H1 (cell line): ENCODE measurements at regions not wholly inside any gene's neighbourhood (a gene's known extent, or its start where the extent isn't known, plus 50 kb on each side); places are given as distances from the start of the nearest gene placed in this dataset.

Source experiments
- CTCF ChIA-PET: fragments of 300-600 bp; sonication (Branson Sonifier 250); formaldehyde crosslinking; loops from one replicate; lab custom pipeline; 2021; ENCODE audit not compliant: partially characterized antibody; lab: Charles Lee
- POLR2A ChIA-PET: fragments of 300-600 bp; sonication (Branson Sonifier 250); formaldehyde crosslinking; loops from one replicate; lab custom pipeline; 2021; ENCODE audit warnings: inconsistent platforms; ENCODE audit not compliant: partially characterized antibody; lab: Charles Lee
- DNase-seq, 2 experiments: peaks; one replicate each; pipeline versions ENCODE4 v3.0.0 to v3.0.0-alpha.2; 2010 to 2022; ENCODE audit warnings: low spot score in 2 of 2, low read depth in 1 of 2, mixed read lengths in 1 of 2
- FAIRE-seq: peaks from 2 replicates; lab custom pipeline; 2011; peaks lifted over from hg19 to GRCh38; lab: Jason Lieb, UNC
- H2AFZ ChIP-seq: 2 replicates; pipeline ENCODE4 v1.8.1; 2012; ENCODE audit warnings: low read length, inconsistent platforms
- H2AK5ac ChIP-seq: 2 replicates; pipeline ENCODE4 v1.6.1; 2013; ENCODE audit warnings: low read depth, low read length
- H2BK120ac ChIP-seq: replicated peaks from 2 replicates; pipeline ENCODE3; 2013; ENCODE audit warnings: low read depth, low read length, inconsistent platforms
- H2BK12ac ChIP-seq: 2 replicates; pipeline ENCODE4 v1.6.1; 2013; ENCODE audit warnings: low read depth, low read length
- H2BK15ac ChIP-seq: 2 replicates; pipeline ENCODE4 v1.6.1; 2013; ENCODE audit warnings: low read length
- H2BK20ac ChIP-seq: 2 replicates; pipeline ENCODE4 v1.6.1; 2013; ENCODE audit warnings: low read length
- H2BK5ac ChIP-seq: 2 replicates; pipeline ENCODE4 v1.6.1; 2013; ENCODE audit warnings: low read depth, low read length
- H3K14ac ChIP-seq: 2 replicates; pipeline ENCODE4 v1.6.1; 2013; ENCODE audit warnings: inconsistent platforms; ENCODE audit not compliant: insufficient read length
- H3K18ac ChIP-seq: 2 replicates; pipeline ENCODE4 v1.6.1; 2013; ENCODE audit warnings: low read length; ENCODE audit errors: extremely low read depth
- H3K23ac ChIP-seq: 2 replicates; pipeline ENCODE4 v1.6.1; 2013; ENCODE audit warnings: inconsistent platforms; ENCODE audit not compliant: insufficient read length
- H3K23me2 ChIP-seq: 2 replicates; pipeline ENCODE4 v1.6.1; 2013; ENCODE audit warnings: low read depth, low read length
- H3K27ac ChIP-seq: 2 replicates; pipeline ENCODE4 v1.6.1; 2011; ENCODE audit warnings: low read depth, low read length, inconsistent platforms
- H3K27me3 ChIP-seq, 4 experiments: replicated peaks in 1 of 4; 1 replicate in 1 of 4; 2 replicates in 3 of 4; pipeline versions ENCODE4 v1.6.1 to v1.8.1; 2011 to 2013; ENCODE audit warnings: low read length in 3 of 4, mild to moderate bottlenecking in 3 of 4, inconsistent platforms in 2 of 4, mixed read lengths in 2 of 4, moderate library complexity in 1 of 4; ENCODE audit not compliant: control insufficient read depth in 3 of 4, insufficient read depth in 3 of 4; ENCODE audit errors: extremely low read depth in 1 of 4
- H3K36me3 ChIP-seq, 4 experiments: 2 replicates each; pipeline versions ENCODE4 v1.6.1 to v1.8.1; 2011 to 2013; ENCODE audit warnings: mild to moderate bottlenecking in 4 of 4, low read length in 3 of 4, moderate library complexity in 2 of 4, control low read depth in 1 of 4, inconsistent platforms in 1 of 4; ENCODE audit not compliant: insufficient read depth in 4 of 4, control insufficient read depth in 2 of 4
- H3K4ac ChIP-seq: replicated peaks from 2 replicates; pipeline ENCODE3; 2013; ENCODE audit warnings: low read length, low read depth, mixed read lengths, inconsistent platforms; ENCODE audit not compliant: insufficient read length
- H3K4me1 ChIP-seq, 4 experiments: replicated peaks in 1 of 4; 1 replicate in 1 of 4; 2 replicates in 3 of 4; pipeline versions ENCODE4 v1.6.1 to v1.8.1; 2011 to 2013; ENCODE audit warnings: low read length in 3 of 4, inconsistent platforms in 2 of 4, mixed read lengths in 1 of 4; ENCODE audit not compliant: insufficient read depth in 4 of 4, control insufficient read depth in 3 of 4
- H3K4me2 ChIP-seq, 2 experiments: 2 replicates each; pipeline versions ENCODE4 v1.6.1 to v1.8.1; 2011 to 2013; ENCODE audit warnings: low read depth in 2 of 2, low read length in 2 of 2, control low read depth in 1 of 2, inconsistent platforms in 1 of 2, mild to moderate bottlenecking in 1 of 2; ENCODE audit not compliant: insufficient read depth in 1 of 2
- H3K4me3 ChIP-seq, 4 experiments: fragments of 200-600, 300-600 bp in 1 of 4; sonication (generic), shearing (Covaris generic), sonication (Bioruptor Twin) in 1 of 4; 2 replicates each; pipeline versions ENCODE4 v1.5.1 to v1.8.1; 2011 to 2016; ENCODE audit warnings: low read length in 4 of 4, low read depth in 3 of 4, control low read depth in 2 of 4, inconsistent platforms in 2 of 4, mild to moderate bottlenecking in 2 of 4, mixed read lengths in 1 of 4, moderate library complexity in 1 of 4; ENCODE audit not compliant: insufficient read depth in 2 of 4; ENCODE audit errors: extremely low read depth in 1 of 4
- H3K56ac ChIP-seq: replicated peaks from 2 replicates; pipeline ENCODE3; 2013; ENCODE audit warnings: low read depth, mild to moderate bottlenecking, mixed read lengths, low read length, inconsistent platforms; ENCODE audit not compliant: insufficient read length
- H3K79me1 ChIP-seq: 2 replicates; pipeline ENCODE4 v1.6.1; 2013; ENCODE audit warnings: low read depth, low read length, control low read depth
- H3K79me2 ChIP-seq, 2 experiments: 2 replicates each; pipeline versions ENCODE4 v1.6.1 to v1.8.1; 2012 to 2013; ENCODE audit warnings: low read length in 2 of 2, mild to moderate bottlenecking in 2 of 2, inconsistent platforms in 1 of 2; ENCODE audit not compliant: insufficient read depth in 2 of 2, control insufficient read depth in 1 of 2
- H3K9ac ChIP-seq, 4 experiments: replicated peaks in 1 of 4; 1 replicate in 1 of 4; 2 replicates in 3 of 4; pipeline versions ENCODE4 v1.6.1 to v1.8.1; 2011 to 2013; ENCODE audit warnings: low read depth in 3 of 4, low read length in 3 of 4, control low read depth in 2 of 4, mild to moderate bottlenecking in 2 of 4, moderate library complexity in 2 of 4, inconsistent platforms in 1 of 4; ENCODE audit errors: extremely low read depth in 1 of 4
- H3K9me3 ChIP-seq, 2 experiments: 2 replicates each; pipeline versions ENCODE4 v1.6.1 to v1.8.1; 2012 to 2013; ENCODE audit warnings: mild to moderate bottlenecking in 2 of 2, moderate library complexity in 2 of 2, control low read depth in 1 of 2, inconsistent platforms in 1 of 2, low read depth in 1 of 2, low read length in 1 of 2, mixed read lengths in 1 of 2; ENCODE audit not compliant: insufficient read depth in 2 of 2
- H4K20me1 ChIP-seq, 2 experiments: replicated peaks in 1 of 2; 2 replicates each; pipeline versions ENCODE3 to v1.8.1; 2011 to 2013; ENCODE audit warnings: inconsistent platforms in 2 of 2, low read length in 2 of 2, mild to moderate bottlenecking in 1 of 2; ENCODE audit not compliant: insufficient read depth in 2 of 2, control insufficient read depth in 1 of 2
- H4K5ac ChIP-seq: 2 replicates; pipeline ENCODE4 v1.6.1; 2013; ENCODE audit warnings: low read length, low read depth, mixed read lengths, inconsistent platforms; ENCODE audit not compliant: insufficient read length
- H4K8ac ChIP-seq: 2 replicates; pipeline ENCODE4 v1.8.0; 2013; ENCODE audit warnings: mild to moderate bottlenecking, moderate library complexity, low read length, inconsistent platforms; ENCODE audit not compliant: insufficient read depth; ENCODE audit errors: extremely low read depth
- H4K91ac ChIP-seq: replicated peaks from 2 replicates; pipeline ENCODE3; 2013; ENCODE audit warnings: low read length, mixed read lengths, inconsistent platforms; ENCODE audit not compliant: insufficient read length
- CREB1 ChIP-seq: IDR thresholded peaks from 2 replicates; pipeline ENCODE4 v1.6.1; 2012; ENCODE audit warnings: inconsistent platforms
- EGR1 ChIP-seq: IDR thresholded peaks from 2 replicates; pipeline ENCODE4 v1.6.1; 2011; ENCODE audit warnings: low read depth, low read length, borderline replicate concordance
- JUND ChIP-seq: IDR thresholded peaks from 2 replicates; pipeline ENCODE4 v1.6.1; 2011; ENCODE audit warnings: mild to moderate bottlenecking, improper control_type of control experiment, low read length
- POLR2A ChIP-seq, 2 experiments: IDR thresholded peaks; 1 replicate in 1 of 2; 2 replicates in 1 of 2; pipeline ENCODE4 v1.6.1; 2011; ENCODE audit warnings: low read depth in 2 of 2, low read length in 2 of 2, mild to moderate bottlenecking in 2 of 2; ENCODE audit errors: control extremely low read depth in 1 of 2
- RAD21 ChIP-seq, 2 experiments: IDR thresholded peaks in 1 of 2; conservative IDR thresholded peaks in 1 of 2; 2 replicates each; pipeline ENCODE4 v1.6.1; 2011; ENCODE audit warnings: low read depth in 2 of 2, low read length in 2 of 2, improper control_type of control experiment in 1 of 2, inconsistent platforms in 1 of 2, mild to moderate bottlenecking in 1 of 2, moderate library complexity in 1 of 2
- SIX5 ChIP-seq: IDR thresholded peaks from 2 replicates; pipeline ENCODE4 v1.6.1; 2011; ENCODE audit warnings: mild to moderate bottlenecking, low read depth, low read length
- SP1 ChIP-seq: IDR thresholded peaks from 2 replicates; pipeline ENCODE4 v1.6.1; 2011; ENCODE audit warnings: low read depth, low read length
- TEAD4 ChIP-seq: IDR thresholded peaks from 2 replicates; pipeline ENCODE4 v1.6.1; 2012; ENCODE audit warnings: low read depth, low read length, inconsistent platforms, mixed read lengths
- WGBS, 2 experiments: shearing (Covaris generic) in 1 of 2; methylation state at CpG; one replicate each; pipeline versions ENCODE4 v1.1.6 to v1.1.7; 2013 to 2015; ENCODE audit warnings: low lambda C conversion rate in 2 of 2, mixed read lengths in 2 of 2, inconsistent platforms in 1 of 2, low coverage in 1 of 2, missing lambda C conversion rate in 1 of 2; ENCODE audit not compliant: insufficient replicate concordance in 2 of 2, insufficient coverage in 1 of 2, insufficient read length in 1 of 2; ENCODE audit errors: extremely low coverage in 1 of 2, missing lambda C conversion rate in 1 of 2; 5-methylcytosine and 5-hydroxymethylcytosine counted together
- TF ChIP-seq, protein P1 (sequence below): IDR thresholded peaks from 2 replicates; pipeline ENCODE4 v1.6.1; 2011; ENCODE audit warnings: low read length, improper control_type of control experiment
- TF ChIP-seq, protein P2 (sequence below), 3 experiments: IDR thresholded peaks; 1 replicate in 2 of 3; 2 replicates in 1 of 3; pipeline versions ENCODE4 v1.5.1 to v1.6.1; 2011; ENCODE audit warnings: low read length in 3 of 3, mild to moderate bottlenecking in 3 of 3, inconsistent platforms in 2 of 3, low read depth in 1 of 3, moderate library complexity in 1 of 3; ENCODE audit not compliant: insufficient read depth in 1 of 3; ENCODE audit errors: control extremely low read depth in 1 of 3

DNA sequence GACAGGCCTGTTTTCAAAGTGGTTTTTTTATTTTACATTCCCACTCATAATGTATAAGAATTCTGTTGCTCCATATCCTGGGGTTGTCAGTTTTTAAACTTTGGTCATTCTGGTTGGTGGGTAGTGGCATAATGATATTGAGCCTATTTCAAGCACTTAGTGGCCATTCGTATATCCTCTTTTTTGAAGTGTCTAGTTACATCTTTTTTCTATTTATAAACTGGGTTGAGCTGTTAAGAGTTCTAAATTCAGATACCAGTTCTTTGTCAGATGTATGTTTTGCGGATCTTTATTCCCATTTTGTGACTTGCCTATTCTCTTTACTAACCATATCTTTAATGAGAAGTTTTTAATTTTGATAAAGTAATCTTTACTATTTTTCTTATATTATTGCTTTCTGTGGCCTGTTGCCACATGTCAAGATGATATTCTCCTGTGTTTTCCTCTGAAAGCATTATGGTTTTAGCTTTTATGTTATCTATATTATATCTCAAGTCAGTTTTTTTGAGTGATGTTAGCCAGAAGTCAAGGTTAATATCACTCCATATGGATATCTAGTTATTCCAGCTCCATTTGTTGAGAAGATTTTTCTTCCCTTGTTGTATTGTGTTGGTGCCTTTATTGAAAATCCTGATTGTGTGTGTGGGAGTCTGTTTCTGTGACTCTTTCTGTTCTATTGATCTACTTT, 110.9 kb downstream of the FHIP1A start:
- ChIA-PET POLR2A (interaction anchor here (0.8 kb wide), 1 partner anchor 34 kb away, joined by 3 read pairs; no protein-coding TSS in a partner anchor), CTCF (interaction anchor here (2.0 kb wide), 1 partner anchor 31 kb away, joined by 9 read pairs; no protein-coding TSS in a partner anchor)
- TF ChIP-seq POLR2A (IDR thresholded peaks at IDR 0.05; ENCODE audit: control extremely low read depth in 1 of 2, low read depth in 2 of 2, low read length in 2 of 2), result no peak
- no peak for TF ChIP-seq JUND
- no peak for TF ChIP-seq SP1
- TF ChIP-seq SIX5, result no peak
- TF ChIP-seq RAD21 (IDR thresholded peaks at IDR 0.05 in 1 of 2, conservative IDR thresholded peaks at IDR 0.05 in 1 of 2; ENCODE audit: low read depth in 2 of 2, low read length in 2 of 2), result no peak
- TF ChIP-seq, protein P1, sequence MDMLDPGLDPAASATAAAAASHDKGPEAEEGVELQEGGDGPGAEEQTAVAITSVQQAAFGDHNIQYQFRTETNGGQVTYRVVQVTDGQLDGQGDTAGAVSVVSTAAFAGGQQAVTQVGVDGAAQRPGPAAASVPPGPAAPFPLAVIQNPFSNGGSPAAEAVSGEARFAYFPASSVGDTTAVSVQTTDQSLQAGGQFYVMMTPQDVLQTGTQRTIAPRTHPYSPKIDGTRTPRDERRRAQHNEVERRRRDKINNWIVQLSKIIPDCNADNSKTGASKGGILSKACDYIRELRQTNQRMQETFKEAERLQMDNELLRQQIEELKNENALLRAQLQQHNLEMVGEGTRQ, result no peak
- TF ChIP-seq, protein P2, sequence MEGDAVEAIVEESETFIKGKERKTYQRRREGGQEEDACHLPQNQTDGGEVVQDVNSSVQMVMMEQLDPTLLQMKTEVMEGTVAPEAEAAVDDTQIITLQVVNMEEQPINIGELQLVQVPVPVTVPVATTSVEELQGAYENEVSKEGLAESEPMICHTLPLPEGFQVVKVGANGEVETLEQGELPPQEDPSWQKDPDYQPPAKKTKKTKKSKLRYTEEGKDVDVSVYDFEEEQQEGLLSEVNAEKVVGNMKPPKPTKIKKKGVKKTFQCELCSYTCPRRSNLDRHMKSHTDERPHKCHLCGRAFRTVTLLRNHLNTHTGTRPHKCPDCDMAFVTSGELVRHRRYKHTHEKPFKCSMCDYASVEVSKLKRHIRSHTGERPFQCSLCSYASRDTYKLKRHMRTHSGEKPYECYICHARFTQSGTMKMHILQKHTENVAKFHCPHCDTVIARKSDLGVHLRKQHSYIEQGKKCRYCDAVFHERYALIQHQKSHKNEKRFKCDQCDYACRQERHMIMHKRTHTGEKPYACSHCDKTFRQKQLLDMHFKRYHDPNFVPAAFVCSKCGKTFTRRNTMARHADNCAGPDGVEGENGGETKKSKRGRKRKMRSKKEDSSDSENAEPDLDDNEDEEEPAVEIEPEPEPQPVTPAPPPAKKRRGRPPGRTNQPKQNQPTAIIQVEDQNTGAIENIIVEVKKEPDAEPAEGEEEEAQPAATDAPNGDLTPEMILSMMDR (IDR thresholded peaks at IDR 0.05; ENCODE audit: control extremely low read depth in 1 of 3, insufficient read depth in 1 of 3, low read depth in 1 of 3, low read length in 3 of 3), result no peak
- no peak for TF ChIP-seq TEAD4
- no peak for TF ChIP-seq EGR1
- no peak for TF ChIP-seq CREB1
- Histone ChIP-seq H2BK12ac (no peak overlapping the region), H3K23ac (no peak overlapping the region), H3K4ac (no peak overlapping the region), H3K23me2 (no peaks in the 10 kb centered on the region), H4K91ac (no peak overlapping the region), H3K4me3 (no peak overlapping the region), H3K36me3 (no peaks in the 10 kb centered on the region), H3K27me3 (no peaks in the 10 kb centered on the region), H3K9ac (no peak overlapping the region), H4K8ac (no peak overlapping the region), H3K18ac (no peak overlapping the region), H3K9me3 (no peaks in the 10 kb centered on the region), H2BK120ac (no peak overlapping the region), H3K79me1 (no peaks in the 10 kb centered on the region), H2AFZ (no peak overlapping the region), H4K20me1 (no peaks in the 10 kb centered on the region), H3K4me2 (no peak overlapping the region), H3K56ac (no peak overlapping the region), H2AK5ac (no peak overlapping the region), H3K14ac (no peak overlapping the region), H4K5ac (no peak overlapping the region), H3K79me2 (peaks cover 0 to 28% of the 10 kb centered on the region in 2 experiments; a peak in 2 of 4 replicates), H2BK20ac (no peak overlapping the region), H3K4me1 (peaks cover 0 to 8% (median 5%) of the 10 kb centered on the region in 4 experiments; a peak in 4 of 7 replicates), H2BK5ac (no peak overlapping the region), H3K27ac (no peak overlapping the region), H2BK15ac (no peak overlapping the region)
- 93% methylated on average over 2 of the region's 2 CpGs; no CpG with 5 or more reads in 1 of the 2 experiments for WGBS, 2 experiments
- FAIRE-seq, result no peak
- no peak for DNase-seq
